ENCODE measurements at regions not wholly inside any gene's neighbourhood (a gene's known extent, or its start where the extent isn't known, plus 50 kb on each side); places are given as distances from the start of the nearest gene placed in this dataset.

- in situ Hi-C loops (cut with MboI; ENCODE audit: low sequenced_read_pairs, unreplicated experiment): no loop called here
- DNase-seq (ENCODE audit: low spot score): no peak
- no peak for TF ChIP-seq CTCF (IDR thresholded peaks at IDR 0.05; ENCODE audit: borderline replicate concordance, control extremely low read depth, extremely low read depth, insufficient read depth, missing control alignments)
Observed at GRCh38 chr14:98769326-98769725, 502.7 kb downstream of the BCL11B start.

GRCh38 chr14:98770151-98770550, 501.8 kb downstream of the BCL11B start:
- in situ Hi-C loops (cut with MboI; ENCODE audit: low sequenced_read_pairs, unreplicated experiment): no loop called here
- no peak for TF ChIP-seq CTCF (IDR thresholded peaks at IDR 0.05; ENCODE audit: borderline replicate concordance, control extremely low read depth, extremely low read depth, insufficient read depth, missing control alignments)
- DNase-seq (ENCODE audit: low spot score): no peak

GRCh38 chr14:98773814-98774213, 498.2 kb downstream of the BCL11B start:
- in situ Hi-C loops (cut with MboI; ENCODE audit: low sequenced_read_pairs, unreplicated experiment): no loop called here
- no peak for TF ChIP-seq CTCF (IDR thresholded peaks at IDR 0.05; ENCODE audit: borderline replicate concordance, control extremely low read depth, extremely low read depth, insufficient read depth, missing control alignments)
- DNase-seq (ENCODE audit: low spot score): no peak

GRCh38 chr14:98775892-98776291, 496.1 kb downstream of the BCL11B start:
- in situ Hi-C loops (cut with MboI; ENCODE audit: low sequenced_read_pairs, unreplicated experiment): no loop called here
- TF ChIP-seq CTCF (IDR thresholded peaks at IDR 0.05; ENCODE audit: borderline replicate concordance, control extremely low read depth, extremely low read depth, insufficient read depth, missing control alignments): no peak
- no peak for DNase-seq (ENCODE audit: low spot score)

- no peak for DNase-seq (ENCODE audit: low spot score)
- in situ Hi-C loops (cut with MboI; ENCODE audit: low sequenced_read_pairs, unreplicated experiment): no loop called here
- TF ChIP-seq CTCF (IDR thresholded peaks at IDR 0.05; ENCODE audit: borderline replicate concordance, control extremely low read depth, extremely low read depth, insufficient read depth, missing control alignments): no peak
Observed at GRCh38 chr14:98782062-98782461, 489.9 kb downstream of the BCL11B start.

- in situ Hi-C loops (cut with MboI; ENCODE audit: low sequenced_read_pairs, unreplicated experiment): no loop called here
- no peak for TF ChIP-seq CTCF (IDR thresholded peaks at IDR 0.05; ENCODE audit: borderline replicate concordance, control extremely low read depth, extremely low read depth, insufficient read depth, missing control alignments)
- no peak for DNase-seq (ENCODE audit: low spot score)
Observed at GRCh38 chr14:98785578-98785977, 486.4 kb downstream of the BCL11B start.

- in situ Hi-C loops (cut with MboI; ENCODE audit: low sequenced_read_pairs, unreplicated experiment): no loop called here
- no peak for DNase-seq (ENCODE audit: low spot score)
Observed at GRCh38 chr14:98786456-98786855, 485.5 kb downstream of the BCL11B start.

More at GRCh38 chr14:98786456-98786855, 485.5 kb downstream of the BCL11B start:
- TF ChIP-seq CTCF (IDR thresholded peaks at IDR 0.05; ENCODE audit: borderline replicate concordance, control extremely low read depth, extremely low read depth, insufficient read depth, missing control alignments): no peak
